Fibroblast of pulmonary artery (primary cell): ENCODE measurements at regions not wholly inside any gene's neighbourhood (a gene's known extent, or its start where the extent isn't known, plus 50 kb on each side); places are given as distances from the start of the nearest gene placed in this dataset.

ENCODE experiments used
- DNase-seq: peaks from one replicate; pipeline ENCODE4 v3.0.0-alpha.2; 2010; ENCODE audit warnings: low read depth
- H3K4me3 ChIP-seq: replicated peaks from 2 replicates; pipeline ENCODE4 v1.5.1; 2011; ENCODE audit warnings: low read depth, mild to moderate bottlenecking, control low read depth, low read length, moderate library complexity
- CTCF ChIP-seq: IDR thresholded peaks from 2 replicates; pipeline ENCODE4 v1.5.1; 2011; ENCODE audit warnings: mild to moderate bottlenecking, control low read depth, low read length, inconsistent platforms; ENCODE audit errors: missing control alignments

- no peak for TF ChIP-seq CTCF
- H3K4me3 ChIP-seq = no peak overlapping the region
- DNase-seq = no peak
Observed at GRCh38 chr21:15243406-15243805, 178.6 kb upstream of the NRIP1 start.

DNA sequence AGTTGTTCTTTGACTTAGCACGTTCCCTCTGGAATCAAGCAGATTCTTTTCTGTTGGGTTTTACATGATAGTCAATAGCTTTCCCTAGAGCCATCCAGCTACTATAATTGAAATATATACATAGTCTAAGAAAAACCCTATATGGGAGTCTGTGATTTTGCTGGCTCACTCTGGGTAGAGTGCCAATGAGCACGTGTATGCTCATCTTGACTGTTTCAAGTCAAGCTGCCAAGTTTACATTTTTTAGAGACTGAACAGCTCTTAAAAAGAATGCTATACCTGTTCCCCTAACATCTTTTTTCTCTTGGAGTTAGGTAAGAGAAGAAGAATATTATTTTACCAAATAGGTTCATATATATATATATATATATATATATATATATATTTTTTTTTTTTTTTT lies 182.8 kb upstream of the NRIP1 start:
- TF ChIP-seq CTCF = no peak
- no peak for DNase-seq
- no peak overlapping the region for H3K4me3 ChIP-seq

DNA sequence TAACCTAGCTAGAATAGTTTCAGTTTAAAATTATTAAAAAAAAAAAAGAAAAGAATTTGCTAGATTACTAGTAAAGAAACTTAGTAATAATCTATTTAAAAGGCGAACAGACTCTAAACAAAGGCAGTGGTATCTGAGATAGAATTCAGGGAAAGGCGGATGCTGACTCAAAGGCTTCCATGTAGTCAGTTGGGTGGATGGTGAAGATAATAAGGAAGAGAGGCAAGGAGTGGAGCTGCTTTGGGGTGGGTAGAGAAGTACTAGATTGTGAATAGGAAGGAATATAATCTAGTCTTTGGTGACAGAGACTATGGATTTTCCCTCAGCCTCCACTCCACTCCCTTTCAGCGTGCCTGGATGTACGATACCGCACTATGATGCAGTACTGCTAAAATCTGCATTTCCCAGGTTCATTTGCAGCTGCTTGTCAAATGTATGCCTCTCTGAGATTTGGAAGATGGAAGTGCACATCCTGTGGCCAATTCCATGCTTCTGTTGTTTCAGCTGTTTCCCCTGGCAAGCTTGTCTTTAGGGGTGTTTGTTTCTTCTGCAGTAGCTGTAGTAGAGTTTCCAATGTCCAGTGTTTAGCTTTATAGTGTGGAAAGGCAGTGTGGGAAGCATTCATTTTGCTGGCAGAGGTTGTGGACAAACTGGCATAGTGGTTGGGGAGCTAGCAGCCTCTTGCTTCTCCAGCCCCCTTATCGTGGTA lies 184.6 kb upstream of the NRIP1 start:
- no peak for TF ChIP-seq CTCF
- no peak overlapping the region for H3K4me3 ChIP-seq

DNA sequence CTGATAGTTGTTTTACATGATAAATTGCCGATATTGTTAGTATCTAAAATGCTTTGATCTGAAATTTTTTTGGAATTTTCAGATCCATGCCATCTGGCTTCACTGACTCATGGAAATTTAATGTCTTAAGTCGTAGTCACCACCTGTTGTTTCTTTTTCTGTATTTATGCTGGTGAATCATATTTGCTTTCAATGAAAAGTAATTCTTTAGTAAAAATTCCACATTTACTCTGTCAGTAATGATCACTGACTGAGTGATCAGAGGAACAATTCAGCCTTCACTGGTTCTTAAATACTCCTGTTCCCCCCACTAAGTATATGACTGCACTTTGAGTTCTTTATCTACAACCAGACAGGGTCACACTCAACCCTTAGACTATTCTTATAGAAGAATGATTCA lies 185.6 kb upstream of the NRIP1 start:
- DNase-seq = peak; percentile 35
- TF ChIP-seq CTCF = no peak
- no peak overlapping the region for H3K4me3 ChIP-seq

More for the DNA sequence above, 184.6 kb upstream of the NRIP1 start:
- DNase-seq = peak; percentile 26

DNA sequence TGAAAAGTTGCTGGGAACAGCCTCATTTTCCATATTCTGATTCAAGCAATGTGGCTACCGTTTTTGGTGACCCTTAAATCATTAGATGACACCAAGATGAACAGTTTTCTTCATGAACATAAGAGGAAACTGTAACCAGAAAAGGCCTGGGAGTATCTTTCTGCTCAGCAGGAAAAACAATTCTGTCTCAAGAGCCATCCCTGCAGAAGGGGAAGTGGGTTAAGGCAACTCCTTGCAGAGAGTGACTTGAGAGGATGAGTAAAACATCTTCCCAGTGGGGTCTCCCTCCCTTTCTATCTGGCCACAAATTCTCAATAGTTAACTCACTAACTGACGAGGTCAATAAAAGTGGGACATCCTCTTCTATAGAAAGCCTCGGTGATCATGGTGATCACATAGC lies 187.6 kb upstream of the NRIP1 start:
- no peak for DNase-seq
- no peak overlapping the region for H3K4me3 ChIP-seq
- TF ChIP-seq CTCF = no peak

DNA sequence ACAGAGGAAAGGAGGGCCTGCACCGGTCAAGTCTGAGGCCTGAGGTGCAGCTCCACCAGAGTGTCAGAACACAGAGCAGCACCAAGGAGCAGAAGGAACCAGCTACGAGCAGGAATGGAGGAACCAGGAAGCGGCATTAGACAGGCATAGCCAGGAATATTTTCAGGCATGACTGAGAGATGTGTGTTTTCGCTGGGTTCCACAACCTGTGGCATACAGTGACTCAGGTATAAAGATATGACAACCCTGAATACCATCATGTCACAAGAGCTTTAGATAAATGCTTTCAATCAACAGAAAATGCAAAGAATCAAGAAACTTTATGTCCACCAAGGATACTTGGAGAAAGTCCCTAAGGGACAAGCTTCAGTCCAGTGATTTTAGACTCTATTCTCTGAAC lies 189.3 kb upstream of the NRIP1 start:
- no peak overlapping the region for H3K4me3 ChIP-seq
- TF ChIP-seq CTCF = no peak
- DNase-seq = no peak

- DNase-seq = no peak
- no peak overlapping the region for H3K4me3 ChIP-seq
- TF ChIP-seq CTCF = no peak
Observed at GRCh38 chr21:15255261-15255660, 190.5 kb upstream of the NRIP1 start.
